Tibial nerve (tissue), 4 donors: ENCODE measurements at regions not wholly inside any gene's neighbourhood (a gene's known extent, or its start where the extent isn't known, plus 50 kb on each side); places are given as distances from the start of the nearest gene placed in this dataset.

ENCODE experiments used
- EP300 ChIP-seq, 2 donors: sonication (generic); formaldehyde crosslinking; IDR thresholded peaks; one replicate each; pipeline ENCODE4 v1.6.1; 2017; ENCODE audit warnings: antibody characterized with exemption in 2 of 2, mild to moderate bottlenecking in 1 of 2
- TF ChIP-seq, protein P1 (sequence below), 5 experiments: fragments of 200-600 bp in 3 of 5; fragments of 450-650 bp in 2 of 5; sonication (generic) in 3 of 5; IDR thresholded peaks; one replicate each; pipeline ENCODE4 v1.5.1; 2016 to 2019; ENCODE audit warnings: antibody characterized with exemption in 5 of 5, mild to moderate bottlenecking in 3 of 5, moderate library complexity in 2 of 5

DNA sequence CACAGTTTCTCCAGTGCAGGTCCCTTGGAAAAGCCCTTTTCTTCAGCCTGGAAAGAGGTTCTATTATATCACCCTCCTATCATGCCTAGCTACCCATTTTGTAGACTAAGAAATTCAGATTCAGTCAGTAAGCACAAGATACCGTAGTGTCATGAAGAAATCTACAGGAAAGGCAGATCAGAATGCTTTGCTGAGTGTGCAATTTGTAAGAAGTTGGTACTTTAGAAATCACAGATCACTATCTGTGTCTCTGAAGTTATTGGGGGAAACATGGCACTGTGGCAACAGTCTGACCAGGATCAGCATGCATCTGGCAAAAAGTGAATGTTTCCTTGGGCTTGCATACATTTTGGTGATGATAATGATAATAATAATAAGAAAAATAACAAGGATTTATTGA, 531.8 kb downstream of the EPHB1 start:
- TF ChIP-seq, protein P1, sequence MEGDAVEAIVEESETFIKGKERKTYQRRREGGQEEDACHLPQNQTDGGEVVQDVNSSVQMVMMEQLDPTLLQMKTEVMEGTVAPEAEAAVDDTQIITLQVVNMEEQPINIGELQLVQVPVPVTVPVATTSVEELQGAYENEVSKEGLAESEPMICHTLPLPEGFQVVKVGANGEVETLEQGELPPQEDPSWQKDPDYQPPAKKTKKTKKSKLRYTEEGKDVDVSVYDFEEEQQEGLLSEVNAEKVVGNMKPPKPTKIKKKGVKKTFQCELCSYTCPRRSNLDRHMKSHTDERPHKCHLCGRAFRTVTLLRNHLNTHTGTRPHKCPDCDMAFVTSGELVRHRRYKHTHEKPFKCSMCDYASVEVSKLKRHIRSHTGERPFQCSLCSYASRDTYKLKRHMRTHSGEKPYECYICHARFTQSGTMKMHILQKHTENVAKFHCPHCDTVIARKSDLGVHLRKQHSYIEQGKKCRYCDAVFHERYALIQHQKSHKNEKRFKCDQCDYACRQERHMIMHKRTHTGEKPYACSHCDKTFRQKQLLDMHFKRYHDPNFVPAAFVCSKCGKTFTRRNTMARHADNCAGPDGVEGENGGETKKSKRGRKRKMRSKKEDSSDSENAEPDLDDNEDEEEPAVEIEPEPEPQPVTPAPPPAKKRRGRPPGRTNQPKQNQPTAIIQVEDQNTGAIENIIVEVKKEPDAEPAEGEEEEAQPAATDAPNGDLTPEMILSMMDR (IDR thresholded peaks at IDR 0.05), result no peak
- TF ChIP-seq EP300 (IDR thresholded peaks at IDR 0.05), result no peak
